Right cardiac atrium (tissue), 5 donors: ENCODE measurements at regions not wholly inside any gene's neighbourhood (a gene's known extent, or its start where the extent isn't known, plus 50 kb on each side); places are given as distances from the start of the nearest gene placed in this dataset.

Experiments used
- ATAC-seq, 2 donors: fragments of 200-7000 bp; cut with Tn5 transposase; one replicate each; pipeline versions ENCODE4 v1.8.0 to v1.9.1; 2020; ENCODE audit warnings: moderate library complexity in 2 of 2, mild to moderate bottlenecking in 1 of 2
- DNase-seq, 3 donors: peaks; one replicate each; pipeline ENCODE4 v3.0.0-alpha.2; 2020
- H3K27ac ChIP-seq: one replicate; pipeline ENCODE4 v1.5.1; 2013; ENCODE audit warnings: mild to moderate bottlenecking, low read length, control low read depth, moderate library complexity
- H3K27me3 ChIP-seq: one replicate; pipeline ENCODE4 v1.6.1; 2013; ENCODE audit not compliant: control insufficient read depth, insufficient read depth
- H3K4me1 ChIP-seq: one replicate; pipeline ENCODE4 v1.6.1; 2013; ENCODE audit warnings: low read length; ENCODE audit not compliant: control insufficient read depth, insufficient read depth
- H3K4me3 ChIP-seq: one replicate; pipeline ENCODE4 v1.5.1; 2013; ENCODE audit warnings: low read length, control low read depth
- H3K9me3 ChIP-seq: one replicate; pipeline ENCODE4 v1.6.1; 2013; ENCODE audit warnings: low read length; ENCODE audit not compliant: control insufficient read depth
- WGBS: extraction: QIAGEN DNeasy Blood & Tissue Kit; methylation state at CpG from one replicate; pipeline ENCODE4 v1.1.7; 2013; 5-methylcytosine and 5-hydroxymethylcytosine counted together
- intact Hi-C, 4 donors: fragments of 100-400 bp; cut with DNase I; formaldehyde crosslinking; loops; one replicate each; pipeline versions ENCODE4 v1.11.0 to v1.14.0; 2022 to 2023
- donor health status: healthy with polysubstance abuse.
- donor health status: DM: no; HTN: yes; CAD: no.
- donor health status: DM: no; HTN: no; CAD: no.
- donor health status: DM: no; HTN: yes; CAD: no; lungs with severe emphysema.
- donor health status: DM: yes; HTN: yes; CAD: no.

- Histone ChIP-seq H3K4me3 (no peak overlapping the region), H3K27me3 (no peaks in the 10 kb centered on the region), H3K27ac (no peak overlapping the region), H3K9me3 (no peaks in the 10 kb centered on the region), H3K4me1 (no peaks in the 10 kb centered on the region)
- intact Hi-C loops = no loop called here
- 91% methylated on average over 3 of the region's 3 CpGs for WGBS
- no peak for ATAC-seq
- DNase-seq = no peak
Observed at GRCh38 chr9:8143677-8144076, 344.1 kb upstream of the DMAC1 start.

- no peak overlapping the region for H3K4me3 ChIP-seq
- H3K27ac ChIP-seq = no peak overlapping the region
- H3K27me3 ChIP-seq = no peaks in the 10 kb centered on the region
- no peaks in the 10 kb centered on the region for H3K4me1 ChIP-seq
- no peaks in the 10 kb centered on the region for H3K9me3 ChIP-seq
- DNase-seq (no peak), ATAC-seq (no peak)
- intact Hi-C loops = no loop called here
- 30% methylated on average over 2 of the region's 2 CpGs for WGBS
Observed at GRCh38 chr9:8140557-8140956, 341.0 kb upstream of the DMAC1 start.

GRCh38 chr9:8139756-8140155, 340.2 kb upstream of the DMAC1 start:
- no peak overlapping the region for H3K27ac ChIP-seq
- H3K27me3 ChIP-seq = no peaks in the 10 kb centered on the region
- no peak overlapping the region for H3K4me3 ChIP-seq
- whole genome bisulfite sequencing = 95% methylated on average over 1 of the region's 1 CpG
- intact Hi-C loops = no loop called here
- ATAC-seq (no peak), DNase-seq (no peak)
- no peaks in the 10 kb centered on the region for H3K4me1 ChIP-seq
- no peaks in the 10 kb centered on the region for H3K9me3 ChIP-seq

- DNase-seq (no peak), ATAC-seq (no peak)
- H3K4me3 ChIP-seq = no peak overlapping the region
- WGBS = 78% methylated on average over 1 of the region's 1 CpG
- no peaks in the 10 kb centered on the region for H3K4me1 ChIP-seq
- H3K9me3 ChIP-seq = no peaks in the 10 kb centered on the region
- H3K27me3 ChIP-seq = no peaks in the 10 kb centered on the region
- no peak overlapping the region for H3K27ac ChIP-seq
- intact Hi-C loops = no loop called here
Observed at GRCh38 chr9:8136477-8136876, 336.9 kb upstream of the DMAC1 start.

GRCh38 chr9:8134635-8135034, 335.1 kb upstream of the DMAC1 start:
- WGBS = 81% methylated on average over 3 of the region's 3 CpGs
- H3K4me3 ChIP-seq = no peak overlapping the region
- intact Hi-C loops = no loop called here
- DNase-seq = no peak
- no peaks in the 10 kb centered on the region for H3K27me3 ChIP-seq
- H3K4me1 ChIP-seq = no peaks in the 10 kb centered on the region
- no peak overlapping the region for H3K27ac ChIP-seq
- H3K9me3 ChIP-seq = no peaks in the 10 kb centered on the region
- ATAC-seq = no peak

GRCh38 chr9:8133606-8134005, 334.0 kb upstream of the DMAC1 start:
- no peak for DNase-seq
- intact Hi-C loops = no loop called here
- 52% methylated on average over 2 of the region's 2 CpGs for WGBS

GRCh38 chr9:8115570-8115969, 316.0 kb upstream of the DMAC1 start:
- Histone ChIP-seq H3K27ac (no peak overlapping the region), H3K4me3 (no peak overlapping the region), H3K27me3 (no peaks in the 10 kb centered on the region), H3K9me3 (no peaks in the 10 kb centered on the region), H3K4me1 (no peaks in the 10 kb centered on the region)
- ATAC-seq = no peak
- intact Hi-C loops = no loop called here
- 50% methylated on average over 1 of the region's 1 CpG for WGBS
- DNase-seq = no peak

More at GRCh38 chr9:8133606-8134005, 334.0 kb upstream of the DMAC1 start:
- ATAC-seq = no peak
- Histone ChIP-seq H3K9me3 (no peaks in the 10 kb centered on the region), H3K27me3 (no peaks in the 10 kb centered on the region), H3K4me1 (no peaks in the 10 kb centered on the region), H3K4me3 (no peak overlapping the region), H3K27ac (no peak overlapping the region)

- no peak for DNase-seq
- no peaks in the 10 kb centered on the region for H3K9me3 ChIP-seq
- intact Hi-C loops = no loop called here
- H3K4me1 ChIP-seq = no peaks in the 10 kb centered on the region
- H3K27me3 ChIP-seq = no peaks in the 10 kb centered on the region
- WGBS = 0% methylated on average over 1 of the region's 1 CpG
- no peak for ATAC-seq
- no peak overlapping the region for H3K4me3 ChIP-seq
- H3K27ac ChIP-seq = no peak overlapping the region
Observed at GRCh38 chr9:8114826-8115225, 315.2 kb upstream of the DMAC1 start.

GRCh38 chr9:8106362-8106761, 306.8 kb upstream of the DMAC1 start:
- DNase-seq (no peak), ATAC-seq (no peak)
- 34% methylated on average over 1 of the region's 1 CpG for WGBS
- Histone ChIP-seq H3K9me3 (no peaks in the 10 kb centered on the region), H3K27ac (no peak overlapping the region), H3K27me3 (no peaks in the 10 kb centered on the region), H3K4me1 (no peaks in the 10 kb centered on the region), H3K4me3 (no peak overlapping the region)
- intact Hi-C loops = no loop called here

- H3K27me3 ChIP-seq = no peaks in the 10 kb centered on the region
Observed at GRCh38 chr9:8101607-8102006, 302.0 kb upstream of the DMAC1 start.

GRCh38 chr9:8096091-8096490, 296.5 kb upstream of the DMAC1 start:
- Histone ChIP-seq H3K9me3 (no peaks in the 10 kb centered on the region), H3K27me3 (no peaks in the 10 kb centered on the region), H3K4me3 (no peak overlapping the region), H3K4me1 (no peaks in the 10 kb centered on the region), H3K27ac (no peak overlapping the region)
- WGBS = 93% methylated on average over 4 of the region's 4 CpGs
- no peak for ATAC-seq
- intact Hi-C loops = no loop called here
- DNase-seq = no peak

More at GRCh38 chr9:8101607-8102006, 302.0 kb upstream of the DMAC1 start:
- Histone ChIP-seq H3K4me3 (no peak overlapping the region), H3K9me3 (no peaks in the 10 kb centered on the region), H3K27ac (no peak overlapping the region), H3K4me1 (no peaks in the 10 kb centered on the region)
- DNase-seq = no peak
- 67% methylated on average over 2 of the region's 2 CpGs for WGBS
- intact Hi-C loops = no loop called here
- no peak for ATAC-seq

GRCh38 chr9:8095672-8096086, 296.1 kb upstream of the DMAC1 start:
- H3K4me1 ChIP-seq = no peaks in the 10 kb centered on the region
- intact Hi-C loops = no loop called here
- ATAC-seq = no peak
- WGBS = 71% methylated on average over 3 of the region's 3 CpGs
- no peak overlapping the region for H3K27ac ChIP-seq
- no peak for DNase-seq
- H3K4me3 ChIP-seq = no peak overlapping the region
- no peaks in the 10 kb centered on the region for H3K27me3 ChIP-seq
- H3K9me3 ChIP-seq = no peaks in the 10 kb centered on the region
